A673 (cell line): ENCODE measurements at regions not wholly inside any gene's neighbourhood (a gene's known extent, or its start where the extent isn't known, plus 50 kb on each side); places are given as distances from the start of the nearest gene placed in this dataset.

Source experiments
- BruUV-seq: library from RNA; stranded (reverse); fragments of 400-500 nt; replicated peaks from 2 replicates; lab custom pipeline; 2021; lab: Mats Ljungman, UMichigan
- CTCF ChIA-PET: fragments of 300-600 bp; sonication (Branson Sonifier 250); formaldehyde crosslinking; loops from one replicate; lab custom pipeline; 2022; ENCODE audit warnings: antibody characterized with exemption; lab: Charles Lee
- POLR2A ChIA-PET: fragments of 300-600 bp; sonication (Branson Sonifier 250); formaldehyde crosslinking; loops from one replicate; lab custom pipeline; 2022; ENCODE audit warnings: antibody characterized with exemption; ENCODE audit not compliant: low non-redundant PET; lab: Charles Lee
- DNase-seq: peaks from one replicate; pipeline ENCODE4 v3.0.0-alpha.2; 2015; ENCODE audit warnings: low spot score
- H3K27ac ChIP-seq: fragments of 200-600 bp; sonication (generic); 2 replicates; pipeline ENCODE4 v1.5.1; 2016; ENCODE audit warnings: mixed run types, low read depth, mild to moderate bottlenecking, mixed read lengths, antibody characterized with exemption, low read length; ENCODE audit not compliant: poor library complexity, severe bottlenecking
- H3K27me3 ChIP-seq: fragments of 200-600 bp; sonication (generic); replicated peaks from 2 replicates; pipeline ENCODE4 v1.6.1; 2017; ENCODE audit warnings: mixed run types, low read depth, mild to moderate bottlenecking, mixed read lengths, antibody characterized with exemption, low read length; ENCODE audit not compliant: insufficient read depth, poor library complexity
- H3K36me3 ChIP-seq: fragments of 200-600 bp; sonication (generic); 2 replicates; pipeline ENCODE4 v1.6.1; 2016; ENCODE audit warnings: mixed run types, mild to moderate bottlenecking, mixed read lengths, antibody characterized with exemption, low read length; ENCODE audit not compliant: insufficient read depth, poor library complexity, severe bottlenecking
- H3K4me1 ChIP-seq: fragments of 200-600 bp; sonication (generic); 2 replicates; pipeline ENCODE4 v1.6.1; 2017; ENCODE audit warnings: mixed run types, mild to moderate bottlenecking, mixed read lengths, antibody characterized with exemption, low read length; ENCODE audit not compliant: insufficient read depth, poor library complexity, severe bottlenecking
- H3K4me3 ChIP-seq: fragments of 200-600 bp; sonication (generic); 2 replicates; pipeline ENCODE4 v1.5.1; 2016; ENCODE audit warnings: low read depth, mixed run types, mild to moderate bottlenecking, mixed read lengths, low read length; ENCODE audit not compliant: poor library complexity, severe bottlenecking
- H3K9me3 ChIP-seq: fragments of 200-600 bp; sonication (generic); 2 replicates; pipeline ENCODE4 v1.6.1; 2016; ENCODE audit warnings: mixed run types, low read depth, mild to moderate bottlenecking, mixed read lengths, antibody characterized with exemption, low read length; ENCODE audit not compliant: poor library complexity, severe bottlenecking
- CTCF ChIP-seq: fragments of 300-800, 200-600 bp; sonication (generic); conservative IDR thresholded peaks from 2 replicates; pipeline ENCODE4 v1.5.1; 2017; ENCODE audit warnings: low read depth, mild to moderate bottlenecking, antibody characterized with exemption, low read length, moderate library complexity, mixed read lengths
- EZH2 ChIP-seq: fragments of 200-600 bp; sonication (generic); IDR thresholded peaks from 2 replicates; pipeline ENCODE4 v1.6.1; 2017; ENCODE audit warnings: borderline replicate concordance, low read depth, mild to moderate bottlenecking, mixed read lengths, antibody characterized with exemption, low read length; ENCODE audit not compliant: poor library complexity, severe bottlenecking
- intact Hi-C: fragments of 100-400 bp; cut with micrococcal nuclease; formaldehyde crosslinking; loops from one replicate; pipeline ENCODE4 v1.10.0; 2022; ENCODE audit not compliant: unreplicated experiment

- no peak for TF ChIP-seq EZH2
- no peak for TF ChIP-seq CTCF
- Histone ChIP-seq H3K4me1 (no peaks in the 10 kb centered on the region), H3K36me3 (no peaks in the 10 kb centered on the region), H3K27me3 (no peaks in the 10 kb centered on the region), H3K27ac (no peak overlapping the region), H3K4me3 (no peak overlapping the region), H3K9me3 (no peaks in the 10 kb centered on the region)
- intact Hi-C loops = no loop called here
- no peak for DNase-seq
- ChIA-PET CTCF (no interaction called here), POLR2A (no interaction called here)
- no TSS peak for BruUV-seq
These were observed 517.9 kb downstream of the EIPR1 start for GRCh38 chr2:2859732-2860131.

GRCh38 chr2:2859164-2859563 lies 518.5 kb downstream of the EIPR1 start:
- CTCF ChIA-PET = no interaction called here
- Histone ChIP-seq H3K27ac (no peak overlapping the region), H3K4me1 (no peaks in the 10 kb centered on the region), H3K4me3 (no peak overlapping the region), H3K27me3 (no peaks in the 10 kb centered on the region), H3K36me3 (no peaks in the 10 kb centered on the region), H3K9me3 (no peaks in the 10 kb centered on the region)
- BruUV-seq = no TSS peak
- intact Hi-C loops = no loop called here
- DNase-seq = no peak
- POLR2A ChIA-PET = no interaction called here
- TF ChIP-seq EZH2 = no peak
- TF ChIP-seq CTCF = no peak

GRCh38 chr2:2856723-2857415 lies 520.7 kb downstream of the EIPR1 start:
- Histone ChIP-seq H3K4me1 (no peaks in the 10 kb centered on the region), H3K27ac (no peak overlapping the region), H3K36me3 (no peaks in the 10 kb centered on the region), H3K4me3 (no peak overlapping the region), H3K27me3 (no peaks in the 10 kb centered on the region), H3K9me3 (no peaks in the 10 kb centered on the region)
- BruUV-seq = no TSS peak
- no peak for DNase-seq
- intact Hi-C loops = no loop called here
- POLR2A ChIA-PET = no interaction called here
- CTCF ChIA-PET = no interaction called here
- TF ChIP-seq CTCF = no peak
- TF ChIP-seq EZH2 = no peak
